ENCODE measurements at regions not wholly inside any gene's neighbourhood (a gene's known extent, or its start where the extent isn't known, plus 50 kb on each side); places are given as distances from the start of the nearest gene placed in this dataset.

DNA sequence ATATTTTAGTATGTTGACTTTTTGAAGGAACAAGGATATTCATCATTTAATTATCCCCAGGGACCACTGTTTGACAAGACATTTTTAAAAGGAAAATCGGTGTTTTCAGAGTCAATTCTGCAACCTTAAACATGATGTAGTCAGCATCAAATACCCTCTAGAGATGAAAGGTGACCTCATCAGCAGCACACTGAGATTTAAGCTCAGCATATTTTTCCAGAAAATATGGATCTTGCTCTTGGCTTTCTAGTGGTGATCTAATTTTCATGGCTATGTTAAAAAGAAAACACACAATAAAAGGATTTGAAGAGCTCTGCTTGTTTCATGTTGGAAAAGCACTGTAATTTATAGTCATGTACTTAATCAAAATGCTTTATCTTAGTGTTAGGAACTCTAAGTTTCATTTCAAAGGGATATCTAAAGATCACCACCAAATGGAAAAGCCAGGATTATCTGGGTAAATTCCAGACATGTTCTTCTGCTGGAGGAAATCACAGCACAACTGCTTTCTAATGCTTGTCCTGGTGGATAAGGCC, 487.2 kb downstream of the ENC1 start:
- Mint-ChIP-seq H3K4me3 (no peak overlapping the region), H3K27me3 (ENCODE audit: insufficient read depth, low read depth) (peaks cover 2% of the 10 kb centered on the region), H3K27ac (no peak overlapping the region), H3K4me1 (peaks cover 3% of the 10 kb centered on the region), H3K9me3 (no peaks in the 10 kb centered on the region), H3K36me3 (no peaks in the 10 kb centered on the region)
- Histone ChIP-seq H3K4me3 (no peak overlapping the region), H3K79me2 (ENCODE audit: low read depth) (no peaks in the 10 kb centered on the region), H4K20me1 (ENCODE audit: low read depth) (no peaks in the 10 kb centered on the region), H3K9me3 (ENCODE audit: low read depth) (no peaks in the 10 kb centered on the region), H3F3A (ENCODE audit: low read depth) (no peaks in the 10 kb centered on the region), H3K27me3 (no peaks in the 10 kb centered on the region), H3K27ac (no peak overlapping the region), H3K4me2 (no peak overlapping the region), H3K9ac (no peak overlapping the region), H2AFZ (replicated peaks) (no peak overlapping the region), H3K4me1 (no peaks in the 10 kb centered on the region), H3K36me3 (no peaks in the 10 kb centered on the region)
- DNase-seq (ENCODE audit: low spot score): no peak
- TF ChIP-seq, protein P1, sequence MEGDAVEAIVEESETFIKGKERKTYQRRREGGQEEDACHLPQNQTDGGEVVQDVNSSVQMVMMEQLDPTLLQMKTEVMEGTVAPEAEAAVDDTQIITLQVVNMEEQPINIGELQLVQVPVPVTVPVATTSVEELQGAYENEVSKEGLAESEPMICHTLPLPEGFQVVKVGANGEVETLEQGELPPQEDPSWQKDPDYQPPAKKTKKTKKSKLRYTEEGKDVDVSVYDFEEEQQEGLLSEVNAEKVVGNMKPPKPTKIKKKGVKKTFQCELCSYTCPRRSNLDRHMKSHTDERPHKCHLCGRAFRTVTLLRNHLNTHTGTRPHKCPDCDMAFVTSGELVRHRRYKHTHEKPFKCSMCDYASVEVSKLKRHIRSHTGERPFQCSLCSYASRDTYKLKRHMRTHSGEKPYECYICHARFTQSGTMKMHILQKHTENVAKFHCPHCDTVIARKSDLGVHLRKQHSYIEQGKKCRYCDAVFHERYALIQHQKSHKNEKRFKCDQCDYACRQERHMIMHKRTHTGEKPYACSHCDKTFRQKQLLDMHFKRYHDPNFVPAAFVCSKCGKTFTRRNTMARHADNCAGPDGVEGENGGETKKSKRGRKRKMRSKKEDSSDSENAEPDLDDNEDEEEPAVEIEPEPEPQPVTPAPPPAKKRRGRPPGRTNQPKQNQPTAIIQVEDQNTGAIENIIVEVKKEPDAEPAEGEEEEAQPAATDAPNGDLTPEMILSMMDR (IDR thresholded peaks at IDR 0.05): no peak
- TF ChIP-seq EZH2phosphoT487 (IDR thresholded peaks at IDR 0.05) (no peak), EZH2 (IDR thresholded peaks at IDR 0.05) (no peak)

DNA sequence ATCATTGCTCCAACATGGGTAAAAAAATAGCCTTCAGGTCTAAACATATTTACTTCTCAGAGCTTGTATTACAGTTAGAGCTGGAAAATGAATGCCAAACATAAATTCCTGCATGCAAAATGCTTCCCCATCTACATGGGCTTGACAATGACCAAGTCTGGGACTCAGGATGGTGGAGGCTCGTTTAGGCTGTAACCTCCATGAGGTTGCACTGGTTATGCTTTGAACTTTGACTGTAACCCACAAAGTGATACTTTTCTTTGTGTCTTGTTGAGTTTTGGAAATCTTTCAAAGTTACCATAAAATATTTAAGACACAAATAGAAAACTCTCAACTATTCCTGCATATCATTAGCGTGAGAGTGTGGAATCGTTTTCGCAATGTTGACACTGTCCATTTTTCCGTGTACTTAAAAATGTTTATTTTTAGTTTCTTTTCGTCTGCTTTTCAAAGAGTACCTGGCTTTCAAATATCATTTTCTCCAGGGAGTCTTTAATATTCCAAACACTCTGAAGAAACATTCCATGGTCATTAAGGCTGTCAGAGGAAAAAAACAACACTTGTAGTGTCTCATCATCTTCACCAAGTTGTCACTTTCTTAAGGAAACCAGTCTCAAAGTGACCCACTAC, 487.8 kb downstream of the ENC1 start:
- TF ChIP-seq EZH2phosphoT487 (IDR thresholded peaks at IDR 0.05): no peak
- TF ChIP-seq EZH2 (IDR thresholded peaks at IDR 0.05): no peak
- TF ChIP-seq, protein P1 (IDR thresholded peaks at IDR 0.05): no peak
- H3K27me3 Mint-ChIP-seq (ENCODE audit: insufficient read depth, low read depth): peaks cover 2% of the 10 kb centered on the region
- no peak overlapping the region for H3K4me3 ChIP-seq
- H3K27ac ChIP-seq: no peak overlapping the region
- H3K9me3 ChIP-seq (ENCODE audit: low read depth): no peaks in the 10 kb centered on the region
- H2AFZ ChIP-seq (replicated peaks): no peak overlapping the region
- H3K79me2 ChIP-seq (ENCODE audit: low read depth): no peaks in the 10 kb centered on the region
- no peak overlapping the region for H3K9ac ChIP-seq
- no peak overlapping the region for H3K4me3 Mint-ChIP-seq
- H3K4me1 ChIP-seq: no peaks in the 10 kb centered on the region
- H3K4me1 Mint-ChIP-seq: peaks cover 3% of the 10 kb centered on the region
- H3K36me3 Mint-ChIP-seq: no peaks in the 10 kb centered on the region
- H3F3A ChIP-seq (ENCODE audit: low read depth): no peaks in the 10 kb centered on the region
- DNase-seq (ENCODE audit: low spot score): no peak
- H3K9me3 Mint-ChIP-seq: no peaks in the 10 kb centered on the region
- H3K4me2 ChIP-seq: no peak overlapping the region
- H4K20me1 ChIP-seq (ENCODE audit: low read depth): no peaks in the 10 kb centered on the region
- H3K36me3 ChIP-seq: no peaks in the 10 kb centered on the region
- H3K27ac Mint-ChIP-seq: no peak overlapping the region
- H3K27me3 ChIP-seq: no peaks in the 10 kb centered on the region

DNA sequence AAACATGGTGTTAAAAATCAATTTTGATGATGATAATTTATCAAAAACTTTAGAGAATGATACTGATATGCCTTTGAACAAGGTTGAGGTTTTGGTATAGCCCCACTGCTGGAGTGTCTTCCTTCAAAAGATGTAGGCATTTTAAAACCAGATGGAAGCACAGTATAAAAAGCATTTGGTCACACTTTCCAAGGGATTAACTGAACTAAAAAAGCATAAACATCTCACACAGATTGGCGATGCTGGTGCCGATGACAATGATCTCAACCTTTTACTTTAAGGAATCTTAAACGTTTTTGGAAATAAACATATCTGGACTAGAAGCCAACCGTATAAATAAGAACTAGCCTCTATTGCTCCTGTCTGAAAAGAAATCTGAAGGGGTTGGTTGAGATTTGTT, 488.4 kb downstream of the ENC1 start:
- no peaks in the 10 kb centered on the region for H3K36me3 ChIP-seq
- Mint-ChIP-seq H3K36me3 (no peaks in the 10 kb centered on the region), H3K9me3 (no peaks in the 10 kb centered on the region), H3K27me3 (ENCODE audit: insufficient read depth, low read depth) (peaks cover 2% of the 10 kb centered on the region), H3K4me3 (no peak overlapping the region), H3K4me1 (peaks cover 3% of the 10 kb centered on the region), H3K27ac (no peak overlapping the region)
- no peak for DNase-seq (ENCODE audit: low spot score)
- no peaks in the 10 kb centered on the region for H4K20me1 ChIP-seq (ENCODE audit: low read depth)
- no peaks in the 10 kb centered on the region for H3K9me3 ChIP-seq (ENCODE audit: low read depth)
- H3K4me2 ChIP-seq: no peak overlapping the region
- TF ChIP-seq, protein P1 (IDR thresholded peaks at IDR 0.05): no peak
- no peak overlapping the region for H3K27ac ChIP-seq
- no peak overlapping the region for H2AFZ ChIP-seq (replicated peaks)
- no peaks in the 10 kb centered on the region for H3F3A ChIP-seq (ENCODE audit: low read depth)
- H3K9ac ChIP-seq: no peak overlapping the region
- no peaks in the 10 kb centered on the region for H3K79me2 ChIP-seq (ENCODE audit: low read depth)
- H3K27me3 ChIP-seq: no peaks in the 10 kb centered on the region
- no peak overlapping the region for H3K4me3 ChIP-seq
- H3K4me1 ChIP-seq: no peaks in the 10 kb centered on the region
